GM23338 (cell line): ENCODE measurements at regions not wholly inside any gene's neighbourhood (a gene's known extent, or its start where the extent isn't known, plus 50 kb on each side); places are given as distances from the start of the nearest gene placed in this dataset.

Source experiments
- ATAC-seq: fragments of 200-7000 bp; cut with Tn5 transposase; 3 replicates; pipeline ENCODE4 v1.9.1; 2020
- DNase-seq: peaks from one replicate; pipeline ENCODE4 v3.0.0-alpha.2; 2015; ENCODE audit warnings: low spot score
- H2AFZ ChIP-seq: fragments of 200-600 bp; sonication (generic); 2 replicates; pipeline ENCODE4 v1.8.0; 2016; ENCODE audit warnings: antibody characterized with exemption, mild to moderate bottlenecking, moderate library complexity
- H3F3A ChIP-seq: fragments of 200-600 bp; sonication (generic); replicated peaks from 2 replicates; pipeline ENCODE4 v1.8.0; 2017; ENCODE audit warnings: antibody characterized with exemption, mixed run types, low read depth
- H3K27ac ChIP-seq: fragments of 200-600 bp; sonication (generic); 2 replicates; pipeline ENCODE4 v1.6.1; 2016; ENCODE audit warnings: low read depth
- H3K27me3 ChIP-seq: fragments of 200-600 bp; sonication (generic); 2 replicates; pipeline ENCODE4 v1.8.0; 2016; ENCODE audit warnings: mild to moderate bottlenecking, mixed run types, moderate library complexity; ENCODE audit not compliant: insufficient read depth
- H3K36me3 ChIP-seq: fragments of 200-600 bp; sonication (generic); 2 replicates; pipeline ENCODE4 v1.8.0; 2016; ENCODE audit warnings: mild to moderate bottlenecking; ENCODE audit not compliant: insufficient read depth
- H3K4me1 ChIP-seq: fragments of 200-600 bp; sonication (generic); 2 replicates; pipeline ENCODE4 v1.8.0; 2016; ENCODE audit warnings: mild to moderate bottlenecking, moderate library complexity; ENCODE audit not compliant: insufficient read depth
- H3K4me2 ChIP-seq: fragments of 200-600 bp; sonication (generic); 2 replicates; pipeline ENCODE4 v1.7.1; 2017; ENCODE audit warnings: mixed run types
- H3K4me3 ChIP-seq: fragments of 200-600 bp; sonication (generic); 2 replicates; pipeline ENCODE4 v1.6.1; 2016; ENCODE audit warnings: mixed run types
- H3K79me2 ChIP-seq: fragments of 200-600 bp; sonication (generic); replicated peaks from 2 replicates; pipeline ENCODE4 v1.8.0; 2017; ENCODE audit warnings: mild to moderate bottlenecking; ENCODE audit not compliant: insufficient read depth
- H3K9me2 ChIP-seq: fragments of 200-600 bp; sonication (generic); 2 replicates; pipeline ENCODE4 v1.8.0; 2017; ENCODE audit not compliant: insufficient read depth
- H4K20me1 ChIP-seq: fragments of 200-600 bp; sonication (generic); replicated peaks from 2 replicates; pipeline ENCODE4 v1.8.0; 2017; ENCODE audit warnings: mild to moderate bottlenecking; ENCODE audit not compliant: insufficient read depth
- H3K27ac Mint-ChIP-seq: 2 replicates; pipeline ENCODE4 v1.8.0; 2020; ENCODE audit warnings: inconsistent platforms, mild to moderate bottlenecking, moderate library complexity, mixed read lengths
- H3K27me3 Mint-ChIP-seq: 3 replicates; pipeline ENCODE4 v1.8.0; 2022; ENCODE audit warnings: low read depth, mild to moderate bottlenecking, moderate library complexity, mixed read lengths, inconsistent platforms; ENCODE audit not compliant: insufficient read depth, poor library complexity
- H3K36me3 Mint-ChIP-seq: 3 replicates; pipeline ENCODE4 v1.8.0; 2021; ENCODE audit warnings: low read depth, mild to moderate bottlenecking, inconsistent platforms, moderate library complexity, mixed read lengths
- H3K4me1 Mint-ChIP-seq: 3 replicates; pipeline ENCODE4 v1.8.0; 2020; ENCODE audit warnings: mild to moderate bottlenecking, inconsistent platforms, mixed read lengths
- H3K4me3 Mint-ChIP-seq: 3 replicates; pipeline ENCODE4 v1.8.0; 2021; ENCODE audit warnings: moderate library complexity, mild to moderate bottlenecking, inconsistent platforms, mixed read lengths
- H3K9me3 Mint-ChIP-seq: 3 replicates; pipeline ENCODE4 v1.8.0; 2020; ENCODE audit warnings: moderate library complexity, mild to moderate bottlenecking, inconsistent platforms, mixed read lengths
- EZH2phosphoT487 ChIP-seq: fragments of 200-600 bp; sonication (generic); IDR thresholded peaks from one replicate; pipeline ENCODE4 v1.8.1; 2018; ENCODE audit warnings: antibody characterized with exemption; ENCODE audit not compliant: unreplicated experiment
- JUNB ChIP-seq: IDR thresholded peaks from one replicate; pipeline ENCODE4 v1.6.1; 2016; ENCODE audit warnings: antibody characterized with exemption; ENCODE audit not compliant: unreplicated experiment
- NANOG ChIP-seq: IDR thresholded peaks from 2 replicates; pipeline ENCODE4 v1.6.1; 2016; ENCODE audit warnings: antibody characterized with exemption, borderline replicate concordance
- STAT1 ChIP-seq: IDR thresholded peaks from one replicate; pipeline ENCODE4 v1.6.1; 2016; ENCODE audit warnings: antibody characterized with exemption; ENCODE audit not compliant: unreplicated experiment
- ZNF114 ChIP-seq: fragments of 250-450 bp; sonication (Bioruptor Pico); IDR thresholded peaks from 2 replicates; pipeline ENCODE4 v1.5.0; 2020; ENCODE audit warnings: mild to moderate bottlenecking, moderate library complexity
- ZNF331 ChIP-seq: fragments of 250-450 bp; sonication (Bioruptor Pico); IDR thresholded peaks from 2 replicates; pipeline ENCODE4 v1.5.0; 2020; ENCODE audit warnings: low read depth, mild to moderate bottlenecking, moderate library complexity
- TF ChIP-seq, protein P1 (sequence below): fragments of 250-450 bp; sonication (Bioruptor Pico); IDR thresholded peaks from 2 replicates; pipeline ENCODE4 v1.5.0; 2020; ENCODE audit warnings: mild to moderate bottlenecking, moderate library complexity

DNA sequence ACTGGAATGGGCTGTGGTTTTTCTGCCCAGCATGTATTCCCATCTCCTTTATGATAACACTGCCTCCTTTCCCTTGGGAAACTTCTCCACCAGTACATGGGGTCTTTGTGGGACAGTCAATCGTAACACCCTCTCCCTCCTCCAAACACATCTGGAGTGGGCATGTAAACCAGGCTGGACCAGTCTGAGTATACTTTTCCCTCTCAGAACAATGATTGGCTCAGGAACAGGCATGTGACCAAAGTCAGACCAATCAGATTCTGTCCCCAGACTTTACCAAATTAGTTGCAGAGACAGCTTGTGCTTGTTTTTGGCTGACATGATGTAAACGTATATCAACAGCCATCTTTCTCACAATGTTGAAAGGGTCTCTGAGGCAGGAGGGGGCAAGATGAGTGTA, 97.1 kb upstream of the CRBN start:
- TF ChIP-seq STAT1 = no peak
- TF ChIP-seq JUNB = no peak
- TF ChIP-seq, protein P1, sequence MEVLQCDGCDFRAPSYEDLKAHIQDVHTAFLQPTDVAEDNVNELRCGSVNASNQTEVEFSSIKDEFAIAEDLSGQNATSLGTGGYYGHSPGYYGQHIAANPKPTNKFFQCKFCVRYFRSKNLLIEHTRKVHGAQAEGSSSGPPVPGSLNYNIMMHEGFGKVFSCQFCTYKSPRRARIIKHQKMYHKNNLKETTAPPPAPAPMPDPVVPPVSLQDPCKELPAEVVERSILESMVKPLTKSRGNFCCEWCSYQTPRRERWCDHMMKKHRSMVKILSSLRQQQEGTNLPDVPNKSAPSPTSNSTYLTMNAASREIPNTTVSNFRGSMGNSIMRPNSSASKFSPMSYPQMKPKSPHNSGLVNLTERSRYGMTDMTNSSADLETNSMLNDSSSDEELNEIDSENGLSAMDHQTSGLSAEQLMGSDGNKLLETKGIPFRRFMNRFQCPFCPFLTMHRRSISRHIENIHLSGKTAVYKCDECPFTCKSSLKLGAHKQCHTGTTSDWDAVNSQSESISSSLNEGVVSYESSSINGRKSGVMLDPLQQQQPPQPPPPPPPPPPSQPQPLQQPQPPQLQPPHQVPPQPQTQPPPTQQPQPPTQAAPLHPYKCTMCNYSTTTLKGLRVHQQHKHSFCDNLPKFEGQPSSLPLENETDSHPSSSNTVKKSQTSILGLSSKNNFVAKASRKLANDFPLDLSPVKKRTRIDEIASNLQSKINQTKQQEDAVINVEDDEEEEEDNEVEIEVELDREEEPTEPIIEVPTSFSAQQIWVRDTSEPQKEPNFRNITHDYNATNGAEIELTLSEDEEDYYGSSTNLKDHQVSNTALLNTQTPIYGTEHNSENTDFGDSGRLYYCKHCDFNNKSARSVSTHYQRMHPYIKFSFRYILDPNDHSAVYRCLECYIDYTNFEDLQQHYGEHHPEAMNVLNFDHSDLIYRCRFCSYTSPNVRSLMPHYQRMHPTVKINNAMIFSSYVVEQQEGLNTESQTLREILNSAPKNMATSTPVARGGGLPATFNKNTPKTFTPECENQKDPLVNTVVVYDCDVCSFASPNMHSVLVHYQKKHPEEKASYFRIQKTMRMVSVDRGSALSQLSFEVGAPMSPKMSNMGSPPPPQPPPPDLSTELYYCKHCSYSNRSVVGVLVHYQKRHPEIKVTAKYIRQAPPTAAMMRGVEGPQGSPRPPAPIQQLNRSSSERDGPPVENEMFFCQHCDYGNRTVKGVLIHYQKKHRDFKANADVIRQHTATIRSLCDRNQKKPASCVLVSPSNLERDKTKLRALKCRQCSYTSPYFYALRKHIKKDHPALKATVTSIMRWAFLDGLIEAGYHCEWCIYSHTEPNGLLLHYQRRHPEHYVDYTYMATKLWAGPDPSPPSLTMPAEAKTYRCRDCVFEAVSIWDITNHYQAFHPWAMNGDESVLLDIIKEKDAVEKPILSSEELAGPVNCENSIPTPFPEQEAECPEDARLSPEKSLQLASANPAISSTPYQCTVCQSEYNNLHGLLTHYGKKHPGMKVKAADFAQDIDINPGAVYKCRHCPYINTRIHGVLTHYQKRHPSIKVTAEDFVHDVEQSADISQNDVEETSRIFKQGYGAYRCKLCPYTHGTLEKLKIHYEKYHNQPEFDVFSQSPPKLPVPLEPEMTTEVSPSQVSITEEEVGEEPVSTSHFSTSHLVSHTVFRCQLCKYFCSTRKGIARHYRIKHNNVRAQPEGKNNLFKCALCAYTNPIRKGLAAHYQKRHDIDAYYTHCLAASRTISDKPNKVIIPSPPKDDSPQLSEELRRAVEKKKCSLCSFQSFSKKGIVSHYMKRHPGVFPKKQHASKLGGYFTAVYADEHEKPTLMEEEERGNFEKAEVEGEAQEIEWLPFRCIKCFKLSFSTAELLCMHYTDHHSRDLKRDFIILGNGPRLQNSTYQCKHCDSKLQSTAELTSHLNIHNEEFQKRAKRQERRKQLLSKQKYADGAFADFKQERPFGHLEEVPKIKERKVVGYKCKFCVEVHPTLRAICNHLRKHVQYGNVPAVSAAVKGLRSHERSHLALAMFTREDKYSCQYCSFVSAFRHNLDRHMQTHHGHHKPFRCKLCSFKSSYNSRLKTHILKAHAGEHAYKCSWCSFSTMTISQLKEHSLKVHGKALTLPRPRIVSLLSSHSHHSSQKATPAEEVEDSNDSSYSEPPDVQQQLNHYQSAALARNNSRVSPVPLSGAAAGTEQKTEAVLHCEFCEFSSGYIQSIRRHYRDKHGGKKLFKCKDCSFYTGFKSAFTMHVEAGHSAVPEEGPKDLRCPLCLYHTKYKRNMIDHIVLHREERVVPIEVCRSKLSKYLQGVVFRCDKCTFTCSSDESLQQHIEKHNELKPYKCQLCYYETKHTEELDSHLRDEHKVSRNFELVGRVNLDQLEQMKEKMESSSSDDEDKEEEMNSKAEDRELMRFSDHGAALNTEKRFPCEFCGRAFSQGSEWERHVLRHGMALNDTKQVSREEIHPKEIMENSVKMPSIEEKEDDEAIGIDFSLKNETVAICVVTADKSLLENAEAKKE (CRISPR knock-in tag) = no peak
- no peak overlapping the region for H3K4me3 ChIP-seq
- Mint-ChIP-seq H3K4me3 (no peak overlapping the region), H3K27ac (no peak overlapping the region), H3K9me3 (peaks cover 97% of the 10 kb centered on the region), H3K4me1 (no peaks in the 10 kb centered on the region), H3K27me3 (no peaks in the 10 kb centered on the region), H3K36me3 (peaks cover 28% of the 10 kb centered on the region)
- no peaks in the 10 kb centered on the region for H3F3A ChIP-seq
- H3K9me2 ChIP-seq = no peaks in the 10 kb centered on the region
- DNase-seq = no peak
- no peaks in the 10 kb centered on the region for H4K20me1 ChIP-seq
- H3K27ac ChIP-seq = no peak overlapping the region
- H3K27me3 ChIP-seq = no peaks in the 10 kb centered on the region
- H2AFZ ChIP-seq = no peak overlapping the region
- no peaks in the 10 kb centered on the region for H3K36me3 ChIP-seq
- H3K4me2 ChIP-seq = no peak overlapping the region
- H3K79me2 ChIP-seq = no peaks in the 10 kb centered on the region
- ATAC-seq = no peak
- 0 out of 2 replicates have a peak, but pooled peaks cover 4% of the 10 kb centered on the region for H3K4me1 ChIP-seq

DNA sequence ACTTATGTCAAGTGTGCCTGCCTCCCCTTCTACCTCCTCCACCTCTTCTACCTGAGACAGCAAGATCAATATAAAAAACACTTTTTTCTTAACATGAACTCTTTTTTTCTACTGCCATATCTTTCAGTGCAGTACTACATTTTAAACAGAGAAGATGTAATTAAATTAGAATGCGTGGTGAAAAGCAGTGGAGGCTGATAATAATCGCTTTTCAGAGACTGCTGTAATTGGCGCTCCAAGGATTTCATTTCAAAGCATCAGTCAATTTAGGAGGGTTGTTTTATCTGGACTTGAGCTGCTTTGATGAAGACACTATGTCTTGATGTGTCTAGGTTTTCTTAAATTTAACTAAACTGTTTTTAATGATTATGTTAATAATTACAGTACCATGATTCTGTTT, 85.3 kb upstream of the CRBN start:
- Histone ChIP-seq H3K79me2 (no peaks in the 10 kb centered on the region), H4K20me1 (no peaks in the 10 kb centered on the region), H3F3A (no peaks in the 10 kb centered on the region), H2AFZ (no peak overlapping the region), H3K4me3 (no peak overlapping the region), H3K36me3 (no peaks in the 10 kb centered on the region), H3K27me3 (no peaks in the 10 kb centered on the region), H3K27ac (no peak overlapping the region), H3K4me2 (no peak overlapping the region), H3K4me1 (no peaks in the 10 kb centered on the region), H3K9me2 (no peaks in the 10 kb centered on the region)
- Mint-ChIP-seq H3K4me1 (no peaks in the 10 kb centered on the region), H3K9me3 (peaks cover 100% of the 10 kb centered on the region), H3K27ac (no peak overlapping the region), H3K4me3 (no peak overlapping the region), H3K36me3 (peaks cover 32% of the 10 kb centered on the region), H3K27me3 (no peaks in the 10 kb centered on the region)
- ATAC-seq (no peak), DNase-seq (no peak)
- TF ChIP-seq JUNB (no peak), ZNF114 (no peak), ZNF331 (CRISPR knock-in tag) (no peak), NANOG (no peak), STAT1 (no peak), EZH2phosphoT487 (no peak)
- TF ChIP-seq, protein P1 (CRISPR knock-in tag) = no peak
